ENCODE measurements at regions not wholly inside any gene's neighbourhood (a gene's known extent, or its start where the extent isn't known, plus 50 kb on each side); places are given as distances from the start of the nearest gene placed in this dataset.

DNA sequence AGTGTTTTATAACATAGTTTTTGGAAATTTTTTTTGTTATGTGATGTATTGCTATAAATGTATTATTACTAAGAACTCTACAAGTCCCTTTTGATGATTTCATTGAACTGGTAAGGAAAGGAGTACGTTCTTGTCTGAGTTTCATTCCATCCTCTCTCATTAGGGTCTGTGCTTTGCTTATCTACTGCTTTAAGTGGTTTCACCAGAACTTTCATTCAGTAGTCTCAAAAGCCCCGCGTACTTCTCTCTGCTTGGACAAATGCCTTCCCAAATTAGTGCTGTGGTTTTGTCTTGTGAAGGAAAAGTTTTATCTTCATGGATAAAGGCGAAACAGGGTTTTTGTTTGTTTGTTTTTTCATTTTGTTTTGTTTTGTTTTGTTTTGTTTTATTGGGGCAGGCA lies 469.8 kb upstream of the WWC1 start:
- no peak overlapping the region for H3K4me3 ChIP-seq
- no peaks in the 10 kb centered on the region for H3K9me3 ChIP-seq
- DNase-seq = no peak
- no peaks in the 10 kb centered on the region for H3K27me3 ChIP-seq
- H3K36me3 ChIP-seq = no peaks in the 10 kb centered on the region
- no peak overlapping the region for H3K27ac ChIP-seq
- no peak for TF ChIP-seq EP300 (IDR thresholded peaks at IDR 0.05; ENCODE audit: low read depth)
- TF ChIP-seq, protein P1, sequence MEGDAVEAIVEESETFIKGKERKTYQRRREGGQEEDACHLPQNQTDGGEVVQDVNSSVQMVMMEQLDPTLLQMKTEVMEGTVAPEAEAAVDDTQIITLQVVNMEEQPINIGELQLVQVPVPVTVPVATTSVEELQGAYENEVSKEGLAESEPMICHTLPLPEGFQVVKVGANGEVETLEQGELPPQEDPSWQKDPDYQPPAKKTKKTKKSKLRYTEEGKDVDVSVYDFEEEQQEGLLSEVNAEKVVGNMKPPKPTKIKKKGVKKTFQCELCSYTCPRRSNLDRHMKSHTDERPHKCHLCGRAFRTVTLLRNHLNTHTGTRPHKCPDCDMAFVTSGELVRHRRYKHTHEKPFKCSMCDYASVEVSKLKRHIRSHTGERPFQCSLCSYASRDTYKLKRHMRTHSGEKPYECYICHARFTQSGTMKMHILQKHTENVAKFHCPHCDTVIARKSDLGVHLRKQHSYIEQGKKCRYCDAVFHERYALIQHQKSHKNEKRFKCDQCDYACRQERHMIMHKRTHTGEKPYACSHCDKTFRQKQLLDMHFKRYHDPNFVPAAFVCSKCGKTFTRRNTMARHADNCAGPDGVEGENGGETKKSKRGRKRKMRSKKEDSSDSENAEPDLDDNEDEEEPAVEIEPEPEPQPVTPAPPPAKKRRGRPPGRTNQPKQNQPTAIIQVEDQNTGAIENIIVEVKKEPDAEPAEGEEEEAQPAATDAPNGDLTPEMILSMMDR (IDR thresholded peaks at IDR 0.05) = no peak
- no peak for TF ChIP-seq POLR2A (IDR thresholded peaks at IDR 0.05)
- no peak for TF ChIP-seq POLR2AphosphoS5 (IDR thresholded peaks at IDR 0.05)
- WGBS, 2 donors (ENCODE audit: low coverage in 1 of 2) = 78 to 80% methylated on average over 4 of the region's 4 CpGs
- intact Hi-C loops (cut with DNase I; ENCODE audit: low total_unique reads) (no loop called here), in situ Hi-C loops (cut with MboI; ENCODE audit: low pct_ligation_motif_present in 1 of 4, low pct_unique_long_range_greater_than_20kb in 1 of 4, low sequenced_read_pairs in 3 of 4) (no loop called here)
- no peaks in the 10 kb centered on the region for H3K4me1 ChIP-seq

DNA sequence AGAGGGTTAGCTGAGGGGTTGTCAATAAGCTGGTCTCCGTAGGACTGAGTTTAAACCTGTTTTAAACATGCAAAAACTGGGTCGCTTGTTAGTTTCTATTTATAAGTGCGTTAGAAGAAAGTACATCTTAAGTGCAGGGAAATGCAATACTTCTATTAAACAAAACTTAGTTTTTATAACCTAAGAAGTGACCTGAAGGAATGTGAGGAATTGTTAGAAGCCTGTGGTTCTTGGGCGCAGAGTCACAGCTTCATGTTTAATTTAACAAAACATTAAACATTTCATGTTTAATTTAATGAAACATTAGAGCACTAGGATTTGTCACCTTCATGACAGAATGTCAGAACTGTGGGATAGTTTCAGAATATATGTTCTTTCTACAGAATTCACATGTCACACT lies 469.2 kb upstream of the WWC1 start:
- H3K9me3 ChIP-seq = no peaks in the 10 kb centered on the region
- H3K27me3 ChIP-seq = no peaks in the 10 kb centered on the region
- intact Hi-C loops (cut with DNase I; ENCODE audit: low total_unique reads) (no loop called here), in situ Hi-C loops (cut with MboI; ENCODE audit: low pct_ligation_motif_present in 1 of 4, low pct_unique_long_range_greater_than_20kb in 1 of 4, low sequenced_read_pairs in 3 of 4) (no loop called here)
- TF ChIP-seq POLR2A (IDR thresholded peaks at IDR 0.05) (no peak), POLR2AphosphoS5 (IDR thresholded peaks at IDR 0.05) (no peak), EP300 (IDR thresholded peaks at IDR 0.05; ENCODE audit: low read depth) (no peak)
- TF ChIP-seq, protein P1 (IDR thresholded peaks at IDR 0.05) = no peak
- H3K27ac ChIP-seq = no peak overlapping the region
- H3K4me1 ChIP-seq = no peaks in the 10 kb centered on the region
- no peaks in the 10 kb centered on the region for H3K36me3 ChIP-seq
- H3K4me3 ChIP-seq = no peak overlapping the region
- 71 to 87% methylated on average over 4 of the region's 4 CpGs for WGBS, 2 donors (ENCODE audit: low coverage in 1 of 2)
- DNase-seq = no peak

- in situ Hi-C loops (cut with MboI; ENCODE audit: low pct_ligation_motif_present in 1 of 4, low pct_unique_long_range_greater_than_20kb in 1 of 4, low sequenced_read_pairs in 3 of 4) = no loop called here
- 65% methylated on average over 2 of the region's 2 CpGs; no CpG with 5 or more reads in 1 of the 2 donors for WGBS, 2 donors (ENCODE audit: low coverage in 1 of 2)
- H3K27me3 ChIP-seq = no peaks in the 10 kb centered on the region
- no peak overlapping the region for H3K4me3 ChIP-seq
- H3K4me1 ChIP-seq = no peaks in the 10 kb centered on the region
- no peaks in the 10 kb centered on the region for H3K36me3 ChIP-seq
- no peak for TF ChIP-seq EP300 (IDR thresholded peaks at IDR 0.05; ENCODE audit: low read depth)
- no peak for TF ChIP-seq POLR2AphosphoS5 (IDR thresholded peaks at IDR 0.05)
- TF ChIP-seq, protein P1 (IDR thresholded peaks at IDR 0.05) = no peak
- TF ChIP-seq POLR2A (IDR thresholded peaks at IDR 0.05) = no peak
- H3K9me3 ChIP-seq = no peaks in the 10 kb centered on the region
- DNase-seq = no peak
- intact Hi-C loops (cut with DNase I; ENCODE audit: low total_unique reads) = no loop called here
- no peak overlapping the region for H3K27ac ChIP-seq
These were observed 468.0 kb upstream of the WWC1 start for GRCh38 chr5:167823405-167823804.

DNA sequence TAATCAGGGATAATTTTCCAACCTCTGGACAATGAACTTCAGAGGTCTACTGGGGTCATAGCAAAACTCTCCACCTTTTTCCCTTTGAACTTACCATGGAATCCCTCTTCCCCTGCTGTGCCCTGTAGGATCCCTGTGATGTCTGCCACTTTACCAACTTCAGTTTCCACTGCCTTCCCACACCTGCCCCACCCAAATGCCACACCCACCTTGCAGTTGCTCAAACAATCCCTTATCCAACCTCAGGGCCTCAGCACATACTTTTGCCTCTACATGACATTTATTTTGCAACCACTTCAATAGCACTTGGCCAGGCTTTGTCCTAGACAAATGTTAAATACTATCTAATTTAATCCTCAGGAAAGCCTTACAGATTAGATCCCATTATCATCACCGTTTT lies 463.7 kb upstream of the WWC1 start:
- in situ Hi-C loops (cut with MboI; ENCODE audit: low pct_ligation_motif_present in 1 of 4, low pct_unique_long_range_greater_than_20kb in 1 of 4, low sequenced_read_pairs in 3 of 4) = no loop called here
- Histone ChIP-seq H3K4me3 (no peak overlapping the region), H3K36me3 (no peaks in the 10 kb centered on the region), H3K4me1 (no peaks in the 10 kb centered on the region), H3K27me3 (no peaks in the 10 kb centered on the region), H3K27ac (no peak overlapping the region), H3K9me3 (no peaks in the 10 kb centered on the region)
- intact Hi-C loops (cut with DNase I; ENCODE audit: low total_unique reads) = no loop called here
- TF ChIP-seq EP300 (IDR thresholded peaks at IDR 0.05; ENCODE audit: low read depth) (no peak), POLR2A (IDR thresholded peaks at IDR 0.05) (no peak), POLR2AphosphoS5 (IDR thresholded peaks at IDR 0.05) (no peak)
- TF ChIP-seq, protein P1 (IDR thresholded peaks at IDR 0.05) = no peak
- DNase-seq = no peak
- 33% methylated on average over 1 of the region's 1 CpG; no CpG with 5 or more reads in 1 of the 2 donors for WGBS, 2 donors (ENCODE audit: low coverage in 1 of 2)

All from transverse colon (tissue), 4 donors.